OCI-LY1 (cell line): ENCODE measurements at regions not wholly inside any gene's neighbourhood (a gene's known extent, or its start where the extent isn't known, plus 50 kb on each side); places are given as distances from the start of the nearest gene placed in this dataset.

ENCODE experiments used
- H2AFZ ChIP-seq: fragments of 200-600 bp; sonication (generic), shearing (Covaris generic); 2 replicates; pipeline ENCODE4 v1.6.0; 2014; ENCODE audit warnings: antibody characterized with exemption, mild to moderate bottlenecking, low read length
- H3F3A ChIP-seq: fragments of 200-600 bp; sonication (generic), shearing (Covaris generic); 2 replicates; pipeline ENCODE4 v1.6.0; 2014; ENCODE audit warnings: mild to moderate bottlenecking, antibody characterized with exemption, low read length, moderate library complexity; ENCODE audit not compliant: insufficient read depth
- H3K27ac ChIP-seq: fragments of 200-600 bp; sonication (generic); 2 replicates; pipeline ENCODE4 v1.5.1; 2014; ENCODE audit warnings: low read length, mixed run types, mild to moderate bottlenecking, low read depth; ENCODE audit not compliant: poor library complexity, severe bottlenecking
- H3K27me3 ChIP-seq: fragments of 200-600 bp; sonication (generic); 2 replicates; pipeline ENCODE4 v1.6.0; 2014; ENCODE audit warnings: antibody characterized with exemption, mild to moderate bottlenecking, low read length, moderate library complexity; ENCODE audit not compliant: insufficient read depth
- H3K36me3 ChIP-seq: fragments of 200-600 bp; sonication (generic); 2 replicates; pipeline ENCODE4 v1.6.1; 2014; ENCODE audit warnings: mild to moderate bottlenecking, antibody characterized with exemption, low read length, moderate library complexity, mixed read lengths; ENCODE audit not compliant: insufficient read depth
- H3K4me1 ChIP-seq: fragments of 200-600 bp; sonication (generic); 2 replicates; pipeline ENCODE4 v1.5.1; 2014; ENCODE audit warnings: mild to moderate bottlenecking, low read length, moderate library complexity; ENCODE audit not compliant: insufficient read depth, severe bottlenecking
- H3K4me2 ChIP-seq: fragments of 200-600 bp; sonication (generic), shearing (Covaris generic); 2 replicates; pipeline ENCODE4 v1.6.1; 2014; ENCODE audit warnings: low read length
- H3K4me3 ChIP-seq: fragments of 200-600 bp; sonication (generic); 2 replicates; pipeline ENCODE4 v1.5.1; 2014; ENCODE audit warnings: low read length, low read depth, mild to moderate bottlenecking, mixed read lengths; ENCODE audit not compliant: poor library complexity, severe bottlenecking
- H3K79me2 ChIP-seq: fragments of 200-600 bp; shearing (Covaris generic); 2 replicates; pipeline ENCODE4 v1.6.1; 2016; ENCODE audit warnings: mixed run types, low read length, mixed read lengths; ENCODE audit not compliant: insufficient read depth
- H3K9ac ChIP-seq: fragments of 200-600 bp; sonication (generic), shearing (Covaris generic); 2 replicates; pipeline ENCODE4 v1.6.1; 2014; ENCODE audit warnings: mild to moderate bottlenecking, low read length, mixed read lengths
- H3K9me2 ChIP-seq: fragments of 200-600 bp; sonication (generic), shearing (Covaris generic); 2 replicates; pipeline ENCODE4 v1.6.1; 2014; ENCODE audit warnings: low read depth, mild to moderate bottlenecking, low read length, mixed read lengths
- H3K9me3 ChIP-seq: fragments of 200-600 bp; shearing (Covaris generic); 2 replicates; pipeline ENCODE4 v1.6.1; 2014; ENCODE audit warnings: low read length, mixed read lengths
- H4K20me1 ChIP-seq: fragments of 200-600 bp; sonication (generic), shearing (Covaris generic); 2 replicates; pipeline ENCODE4 v1.6.0; 2016; ENCODE audit warnings: mild to moderate bottlenecking, low read length; ENCODE audit not compliant: insufficient read depth
- CTCF ChIP-seq: fragments of 200-600 bp; sonication (generic), shearing (Covaris generic); IDR thresholded peaks from 2 replicates; pipeline ENCODE4 v1.5.1; 2017; ENCODE audit warnings: mild to moderate bottlenecking, antibody characterized with exemption, low read length, moderate library complexity, mixed read lengths
- EZH2 ChIP-seq: fragments of 200-600 bp; sonication (generic), shearing (Covaris generic); IDR thresholded peaks from 2 replicates; pipeline ENCODE4 v1.8.0; 2017; ENCODE audit warnings: borderline replicate concordance, mixed run types, mild to moderate bottlenecking, antibody characterized with exemption, low read length, moderate library complexity, mixed read lengths

- Histone ChIP-seq H3F3A (no peaks in the 10 kb centered on the region), H3K4me3 (no peak overlapping the region), H3K9ac (no peak overlapping the region), H3K4me2 (no peak overlapping the region), H2AFZ (no peak overlapping the region), H3K79me2 (no peaks in the 10 kb centered on the region), H3K27me3 (no peaks in the 10 kb centered on the region), H4K20me1 (no peaks in the 10 kb centered on the region), H3K9me2 (no peaks in the 10 kb centered on the region), H3K27ac (no peak overlapping the region), H3K36me3 (no peaks in the 10 kb centered on the region), H3K4me1 (no peaks in the 10 kb centered on the region), H3K9me3 (no peaks in the 10 kb centered on the region)
- TF ChIP-seq EZH2 (no peak), CTCF (no peak)
Observed at GRCh38 chr6:44011350-44011920, 115.8 kb downstream of the MRPL14 start.

DNA sequence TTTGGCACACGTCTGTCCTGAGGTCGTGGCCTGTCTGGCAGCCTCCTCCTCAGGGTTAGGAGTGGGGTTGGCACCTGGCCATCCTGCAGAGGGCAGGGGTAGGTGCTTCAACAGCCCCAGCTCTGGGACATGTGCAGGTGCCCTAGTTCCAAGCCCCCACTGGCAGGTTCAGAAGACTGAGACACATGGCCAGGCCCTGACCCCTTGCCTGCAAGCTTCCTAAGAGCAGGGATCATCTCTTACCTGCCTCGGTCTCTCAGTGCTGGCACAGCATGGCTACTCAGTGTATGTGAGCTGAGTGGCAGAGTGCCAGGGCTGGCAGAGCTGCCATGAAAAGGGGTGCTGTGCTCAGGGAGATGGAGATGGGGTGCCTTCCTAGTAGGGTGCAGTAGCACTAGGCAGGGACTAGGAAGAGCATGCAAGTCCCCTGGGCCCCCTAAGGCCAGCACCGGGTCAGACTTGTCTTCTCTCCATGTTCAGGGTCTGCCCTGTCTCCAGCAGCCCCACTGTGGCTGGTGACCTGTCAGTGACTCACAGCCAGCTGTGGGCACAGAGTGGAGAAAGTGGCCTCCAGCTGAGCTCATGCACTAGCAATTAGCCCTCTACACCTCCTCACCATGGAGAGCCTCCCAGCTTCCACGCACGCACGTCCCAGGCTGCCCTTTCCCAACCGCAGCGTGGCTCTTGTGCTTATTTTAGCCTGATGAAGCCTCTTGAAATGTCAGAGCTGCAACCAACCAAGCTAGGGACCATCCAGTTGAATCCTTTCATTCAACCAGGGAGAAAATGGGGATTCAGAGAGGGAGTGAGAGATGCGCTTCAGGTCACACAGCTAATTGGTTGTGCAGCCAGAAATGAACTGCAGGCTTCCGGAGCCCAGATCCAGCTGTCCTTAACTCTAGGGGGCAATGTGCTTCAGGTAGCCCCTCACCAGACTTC is 116.6 kb downstream of the MRPL14 start:
- Histone ChIP-seq H3K27me3 (peaks cover 4% of the 10 kb centered on the region; the same call in 1 of the 2 replicates), H3K9me2 (no peaks in the 10 kb centered on the region), H3K27ac (no peak overlapping the region), H3K4me1 (no peaks in the 10 kb centered on the region), H3K36me3 (no peaks in the 10 kb centered on the region), H3K79me2 (no peaks in the 10 kb centered on the region), H3K4me3 (no peak overlapping the region), H3F3A (no peaks in the 10 kb centered on the region), H4K20me1 (no peaks in the 10 kb centered on the region), H2AFZ (no peak overlapping the region), H3K4me2 (no peak overlapping the region), H3K9ac (no peak overlapping the region), H3K9me3 (no peaks in the 10 kb centered on the region)
- TF ChIP-seq CTCF: no peak
- no peak for TF ChIP-seq EZH2

GRCh38 chr6:44009425-44010321 is 117.6 kb downstream of the MRPL14 start:
- H2AFZ ChIP-seq: no peak overlapping the region
- no peak overlapping the region; the same call in 1 of the 2 replicates for H3K4me2 ChIP-seq
- no peak overlapping the region for H3K27ac ChIP-seq
- no peaks in the 10 kb centered on the region for H4K20me1 ChIP-seq
- TF ChIP-seq EZH2 (no peak), CTCF (no peak)
- H3K9ac ChIP-seq: no peak overlapping the region
- no peaks in the 10 kb centered on the region for H3K9me3 ChIP-seq
- peaks cover 4% of the 10 kb centered on the region; the same call in 1 of the 2 replicates for H3K27me3 ChIP-seq
- H3K4me3 ChIP-seq: no peak overlapping the region
- no peaks in the 10 kb centered on the region for H3K36me3 ChIP-seq
- H3K79me2 ChIP-seq: no peaks in the 10 kb centered on the region
- no peaks in the 10 kb centered on the region for H3F3A ChIP-seq
- H3K4me1 ChIP-seq: no peaks in the 10 kb centered on the region
- H3K9me2 ChIP-seq: no peaks in the 10 kb centered on the region
